Endothelial cell of umbilical vein (primary cell): ENCODE measurements at regions not wholly inside any gene's neighbourhood (a gene's known extent, or its start where the extent isn't known, plus 50 kb on each side); places are given as distances from the start of the nearest gene placed in this dataset.

ENCODE experiments used
- BruUV-seq: library from RNA; stranded (reverse); fragments of 400-500 nt; replicated peaks from 2 replicates; lab custom pipeline; 2021; lab: Mats Ljungman, UMichigan
- CTCF ChIA-PET: fragments of 300-600, 350-600 bp; sonication (Branson Sonifier 250); formaldehyde crosslinking; loops from one replicate; lab custom pipeline; 2021; ENCODE audit warnings: antibody characterized with exemption, inconsistent platforms; lab: Charles Lee
- POLR2A ChIA-PET: fragments of 300-600, 350-600 bp; sonication (Branson Sonifier 250); formaldehyde crosslinking; loops from one replicate; lab custom pipeline; 2021; ENCODE audit warnings: antibody characterized with exemption, inconsistent platforms; lab: Charles Lee
- DNase-seq: peaks from one replicate; pipeline ENCODE4 v3.0.0-alpha.2; 2011; ENCODE audit warnings: low read depth, low spot score
- FAIRE-seq: peaks from 2 replicates; lab custom pipeline; 2011; peaks lifted over from hg19 to GRCh38; lab: Jason Lieb, UNC
- H2AFZ ChIP-seq: 2 replicates; pipeline ENCODE4 v1.6.0; 2012; ENCODE audit warnings: low read depth, low read length, control low read depth, inconsistent platforms
- H3K27ac ChIP-seq: 2 replicates; pipeline ENCODE4 v1.5.1; 2011; ENCODE audit warnings: low read depth, mild to moderate bottlenecking, control low read depth, low read length, moderate library complexity; ENCODE audit not compliant: insufficient read depth
- H3K27me3 ChIP-seq, 2 experiments: 2 replicates each; pipeline versions ENCODE4 v1.6.0 to v1.6.1; 2011; ENCODE audit warnings: low read length in 2 of 2, mixed read lengths in 1 of 2; ENCODE audit not compliant: control insufficient read depth in 2 of 2, insufficient read depth in 2 of 2
- H3K36me3 ChIP-seq, 2 experiments: 2 replicates in 1 of 2; 3 replicates in 1 of 2; pipeline ENCODE4 v1.5.1; 2011; ENCODE audit warnings: low read length in 2 of 2, mild to moderate bottlenecking in 1 of 2, moderate library complexity in 1 of 2; ENCODE audit not compliant: control insufficient read depth in 2 of 2, insufficient read depth in 2 of 2; ENCODE audit errors: extremely low read depth in 1 of 2
- H3K4me1 ChIP-seq: 3 replicates; pipeline ENCODE4 v1.5.1; 2011; ENCODE audit warnings: mild to moderate bottlenecking, low read length; ENCODE audit not compliant: control insufficient read depth, insufficient read depth; ENCODE audit errors: extremely low read depth
- H3K4me2 ChIP-seq: 2 replicates; pipeline ENCODE4 v1.6.1; 2011; ENCODE audit warnings: low read length, control low read depth, mixed read lengths; ENCODE audit not compliant: insufficient read depth
- H3K4me3 ChIP-seq, 3 experiments: fragments of 200-600 bp in 1 of 3; sonication (generic), shearing (Covaris generic) in 1 of 3; replicated peaks in 1 of 3; 2 replicates each; pipeline ENCODE4 v1.5.1; 2011 to 2016; ENCODE audit warnings: control low read depth in 3 of 3, low read length in 3 of 3, mild to moderate bottlenecking in 2 of 3, inconsistent platforms in 1 of 3, low read depth in 1 of 3, moderate library complexity in 1 of 3; ENCODE audit not compliant: insufficient read depth in 1 of 3
- H3K79me2 ChIP-seq: 2 replicates; pipeline ENCODE4 v1.6.0; 2012; ENCODE audit warnings: low read length, inconsistent platforms; ENCODE audit not compliant: control insufficient read depth, insufficient read depth
- H3K9ac ChIP-seq: replicated peaks from 2 replicates; pipeline ENCODE3; 2011; ENCODE audit warnings: low read length, control low read depth; ENCODE audit not compliant: insufficient read depth; ENCODE audit errors: extremely low read depth
- H3K9me1 ChIP-seq: replicated peaks from 3 replicates; pipeline ENCODE4 v1.6.0; 2011; ENCODE audit warnings: mild to moderate bottlenecking, low read length; ENCODE audit not compliant: control insufficient read depth, insufficient read depth; ENCODE audit errors: extremely low read depth
- H3K9me3 ChIP-seq: replicated peaks from 2 replicates; pipeline ENCODE4 v1.5.1; 2012; ENCODE audit warnings: low read length, inconsistent platforms; ENCODE audit not compliant: control insufficient read depth, insufficient read depth
- H4K20me1 ChIP-seq: replicated peaks from 2 replicates; pipeline ENCODE3; 2011; ENCODE audit warnings: mild to moderate bottlenecking, low read length; ENCODE audit not compliant: control insufficient read depth, insufficient read depth; ENCODE audit errors: extremely low read depth
- EZH2 ChIP-seq: IDR thresholded peaks from 2 replicates; pipeline ENCODE4 v1.6.1; 2012; ENCODE audit warnings: borderline replicate concordance, low read depth, mild to moderate bottlenecking, moderate library complexity, low read length, inconsistent platforms; ENCODE audit not compliant: severe bottlenecking
- FOS ChIP-seq: IDR thresholded peaks from 2 replicates; pipeline ENCODE4 v1.6.1; 2011; ENCODE audit warnings: mild to moderate bottlenecking, low read length, moderate library complexity, borderline replicate concordance; ENCODE audit not compliant: insufficient read depth
- GATA2 ChIP-seq: IDR thresholded peaks from 2 replicates; pipeline ENCODE4 v1.7.0; 2011; ENCODE audit warnings: low read depth, mild to moderate bottlenecking, moderate library complexity, mixed read lengths, low read length; ENCODE audit not compliant: insufficient read length, insufficient read depth
- JUN ChIP-seq: IDR thresholded peaks from 2 replicates; pipeline ENCODE4 v1.6.1; 2011; ENCODE audit warnings: borderline replicate concordance, low read depth; ENCODE audit not compliant: insufficient read length, insufficient read depth
- MYC ChIP-seq: IDR thresholded peaks from one replicate; pipeline ENCODE4 v1.6.1; 2011; ENCODE audit warnings: mild to moderate bottlenecking, low read depth, low read length
- POLR2A ChIP-seq: IDR thresholded peaks from 2 replicates; pipeline ENCODE4 v1.6.1; 2012; ENCODE audit warnings: low read depth, mild to moderate bottlenecking, control low read depth, low read length
- POLR2AphosphoS5 ChIP-seq: IDR thresholded peaks from 2 replicates; pipeline ENCODE4 v1.6.1; 2012; ENCODE audit warnings: low read depth, mild to moderate bottlenecking, control low read depth, low read length, moderate library complexity; ENCODE audit not compliant: insufficient read depth
- dilution Hi-C: fragments of 300-500 bp; cut with MboI; formaldehyde crosslinking; loops from one replicate; pipeline ENCODE4 v1.15.0; 2019; ENCODE audit warnings: low sequenced_read_pairs; ENCODE audit not compliant: extremely low pct_ligation_motif_present
- intact Hi-C: fragments of 100-400 bp; cut with micrococcal nuclease; formaldehyde crosslinking; loops from one replicate; pipeline ENCODE4 v1.10.0; 2022
- TF ChIP-seq, protein P1 (sequence below), 2 donors: IDR thresholded peaks; 1 replicate in 1 of 2; 2 replicates in 1 of 2; pipeline ENCODE4 v1.5.1; 2011; ENCODE audit warnings: low read length in 2 of 2, mild to moderate bottlenecking in 2 of 2, moderate library complexity in 2 of 2, control low read depth in 1 of 2, inconsistent platforms in 1 of 2, low read depth in 1 of 2; ENCODE audit not compliant: insufficient read depth in 1 of 2; ENCODE audit errors: extremely low read depth in 1 of 2
- TF ChIP-seq, protein P2 (sequence below): IDR thresholded peaks from 2 replicates; pipeline ENCODE4 v1.6.1; 2011; ENCODE audit not compliant: insufficient read depth, insufficient read length

DNA sequence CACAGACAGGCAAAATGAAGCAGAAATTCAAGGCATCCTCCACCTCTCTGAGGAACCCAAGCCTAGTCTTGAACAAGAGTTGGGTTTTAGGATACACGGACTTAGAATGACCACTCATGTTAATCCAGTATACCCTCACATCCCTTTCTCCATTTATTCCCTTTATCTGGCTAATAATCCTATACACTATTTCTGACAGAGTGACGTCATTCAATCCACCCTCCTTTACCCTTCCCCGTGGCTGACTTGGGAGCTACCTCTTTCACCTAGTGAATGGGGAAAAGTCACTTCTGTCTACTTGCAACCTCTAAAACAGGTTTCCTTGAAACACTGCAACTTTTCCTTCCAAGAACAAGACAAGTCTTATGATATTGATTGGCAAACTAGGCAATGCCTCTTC is 52.8 kb upstream of the PARVA start:
- ChIA-PET POLR2A (no interaction called here), CTCF (interaction anchor here (1.0 to 1.9 kb wide), 3 partner anchors 277 to 564 kb away, joined by 3 to 6 read pairs (median 3); no protein-coding TSS in a partner anchor)
- TF ChIP-seq POLR2A (no peak), FOS (no peak), MYC (no peak), GATA2 (no peak), JUN (no peak), POLR2AphosphoS5 (no peak), EZH2 (no peak)
- TF ChIP-seq, protein P1, sequence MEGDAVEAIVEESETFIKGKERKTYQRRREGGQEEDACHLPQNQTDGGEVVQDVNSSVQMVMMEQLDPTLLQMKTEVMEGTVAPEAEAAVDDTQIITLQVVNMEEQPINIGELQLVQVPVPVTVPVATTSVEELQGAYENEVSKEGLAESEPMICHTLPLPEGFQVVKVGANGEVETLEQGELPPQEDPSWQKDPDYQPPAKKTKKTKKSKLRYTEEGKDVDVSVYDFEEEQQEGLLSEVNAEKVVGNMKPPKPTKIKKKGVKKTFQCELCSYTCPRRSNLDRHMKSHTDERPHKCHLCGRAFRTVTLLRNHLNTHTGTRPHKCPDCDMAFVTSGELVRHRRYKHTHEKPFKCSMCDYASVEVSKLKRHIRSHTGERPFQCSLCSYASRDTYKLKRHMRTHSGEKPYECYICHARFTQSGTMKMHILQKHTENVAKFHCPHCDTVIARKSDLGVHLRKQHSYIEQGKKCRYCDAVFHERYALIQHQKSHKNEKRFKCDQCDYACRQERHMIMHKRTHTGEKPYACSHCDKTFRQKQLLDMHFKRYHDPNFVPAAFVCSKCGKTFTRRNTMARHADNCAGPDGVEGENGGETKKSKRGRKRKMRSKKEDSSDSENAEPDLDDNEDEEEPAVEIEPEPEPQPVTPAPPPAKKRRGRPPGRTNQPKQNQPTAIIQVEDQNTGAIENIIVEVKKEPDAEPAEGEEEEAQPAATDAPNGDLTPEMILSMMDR (IDR thresholded peaks at IDR 0.05; ENCODE audit: extremely low read depth in 1 of 2, insufficient read depth in 1 of 2, low read depth in 1 of 2, low read length in 2 of 2), result no peak
- TF ChIP-seq, protein P2, sequence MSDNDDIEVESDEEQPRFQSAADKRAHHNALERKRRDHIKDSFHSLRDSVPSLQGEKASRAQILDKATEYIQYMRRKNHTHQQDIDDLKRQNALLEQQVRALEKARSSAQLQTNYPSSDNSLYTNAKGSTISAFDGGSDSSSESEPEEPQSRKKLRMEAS, result no peak
- H3K9me1 ChIP-seq, result no peaks in the 10 kb centered on the region
- FAIRE-seq (no peak), DNase-seq (no peak)
- intact Hi-C loops (no loop called here), dilution Hi-C loops (no loop called here)
- no peaks in the 10 kb centered on the region for H3K79me2 ChIP-seq
- H3K4me2 ChIP-seq, result no peak overlapping the region
- no peak overlapping the region for H3K9ac ChIP-seq
- H3K27me3 ChIP-seq, result no peaks in the 10 kb centered on the region
- no peak overlapping the region for H3K27ac ChIP-seq
- no peak overlapping the region for H3K4me3 ChIP-seq
- no peaks in the 10 kb centered on the region for H3K4me1 ChIP-seq
- H4K20me1 ChIP-seq, result no peaks in the 10 kb centered on the region
- BruUV-seq, result no TSS peak
- no peak overlapping the region for H2AFZ ChIP-seq
- no peaks in the 10 kb centered on the region for H3K36me3 ChIP-seq
- H3K9me3 ChIP-seq, result no peaks in the 10 kb centered on the region
